SK-N-MC (cell line): ENCODE measurements at regions not wholly inside any gene's neighbourhood (a gene's known extent, or its start where the extent isn't known, plus 50 kb on each side); places are given as distances from the start of the nearest gene placed in this dataset.

ENCODE experiments used
- EZH2 ChIP-seq: fragments of 200-600 bp; sonication (generic); IDR thresholded peaks from one replicate; pipeline ENCODE4 v1.6.1; 2017; ENCODE audit warnings: antibody characterized with exemption
- POLR2AphosphoS5 ChIP-seq: IDR thresholded peaks from 2 replicates; pipeline ENCODE4 v1.6.1; 2012; ENCODE audit warnings: mild to moderate bottlenecking, low read depth, low read length, borderline replicate concordance

DNA sequence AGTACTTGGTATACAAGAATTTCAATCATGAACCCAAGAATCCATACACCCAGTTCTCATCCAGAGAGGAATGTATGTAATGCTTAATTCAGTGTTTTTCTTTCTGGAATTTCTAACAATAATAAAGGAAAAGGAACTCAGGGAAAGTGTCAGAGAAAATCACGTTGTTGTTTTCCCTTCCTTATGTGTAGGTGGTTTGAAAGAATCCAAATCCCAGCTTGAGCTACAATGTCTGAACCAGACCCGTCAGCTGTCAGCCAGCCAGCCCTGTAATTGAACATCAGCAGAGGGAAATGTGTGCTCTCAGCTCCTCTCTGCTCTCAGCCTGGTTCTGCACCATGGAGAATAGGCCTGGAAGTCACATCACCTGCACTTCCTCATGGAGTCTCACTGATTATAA lies 126.5 kb downstream of the TMEM30B start:
- TF ChIP-seq EZH2 = no peak
- no peak for TF ChIP-seq POLR2AphosphoS5
